Glutamatergic neuron (in vitro differentiated cells): ENCODE measurements at regions not wholly inside any gene's neighbourhood (a gene's known extent, or its start where the extent isn't known, plus 50 kb on each side); places are given as distances from the start of the nearest gene placed in this dataset.
A peak's percentile ranks its signal among the peaks of the same experiment; 100 is the strongest.

Source experiments
- DNase-seq: peaks from one replicate; pipeline ENCODE4 v3.0.0; 2022
- H3K27ac Mint-ChIP-seq: one replicate; pipeline ENCODE4 v1.8.0; 2020; ENCODE audit warnings: mild to moderate bottlenecking, mixed read lengths, inconsistent platforms; ENCODE audit not compliant: unreplicated experiment
- H3K27me3 Mint-ChIP-seq: one replicate; pipeline ENCODE4 v1.8.0; 2020; ENCODE audit warnings: mild to moderate bottlenecking, moderate library complexity, mixed read lengths, inconsistent platforms; ENCODE audit not compliant: unreplicated experiment
- H3K36me3 Mint-ChIP-seq: one replicate; pipeline ENCODE4 v1.8.0; 2020; ENCODE audit warnings: mild to moderate bottlenecking, mixed read lengths, inconsistent platforms; ENCODE audit not compliant: unreplicated experiment
- H3K4me1 Mint-ChIP-seq: one replicate; pipeline ENCODE4 v1.8.0; 2020; ENCODE audit warnings: mild to moderate bottlenecking, low read depth, mixed read lengths, inconsistent platforms; ENCODE audit not compliant: unreplicated experiment
- H3K4me3 Mint-ChIP-seq: one replicate; pipeline ENCODE4 v1.8.0; 2020; ENCODE audit warnings: mild to moderate bottlenecking, mixed read lengths, inconsistent platforms; ENCODE audit not compliant: unreplicated experiment
- H3K9me3 Mint-ChIP-seq: one replicate; pipeline ENCODE4 v1.8.0; 2020; ENCODE audit warnings: mild to moderate bottlenecking, moderate library complexity, mixed read lengths, inconsistent platforms; ENCODE audit not compliant: unreplicated experiment
- CTCF ChIP-seq: fragments of 200-600 bp; sonication (generic); IDR thresholded peaks from one replicate; pipeline ENCODE4 v1.5.0; 2021; ENCODE audit not compliant: partially characterized antibody, unreplicated experiment

GRCh38 chr3:127092368-127092767 is 100.6 kb upstream of the PRR23E start:
- Mint-ChIP-seq H3K4me1 (peaks cover 30% of the 10 kb centered on the region), H3K36me3 (peaks cover 10% of the 10 kb centered on the region), H3K27me3 (peaks cover 18% of the 10 kb centered on the region), H3K9me3 (peaks cover 16% of the 10 kb centered on the region), H3K4me3 (no peak overlapping the region), H3K27ac (peak overlapping the region; percentile 36)
- DNase-seq = no peak
- TF ChIP-seq CTCF = no peak

DNA sequence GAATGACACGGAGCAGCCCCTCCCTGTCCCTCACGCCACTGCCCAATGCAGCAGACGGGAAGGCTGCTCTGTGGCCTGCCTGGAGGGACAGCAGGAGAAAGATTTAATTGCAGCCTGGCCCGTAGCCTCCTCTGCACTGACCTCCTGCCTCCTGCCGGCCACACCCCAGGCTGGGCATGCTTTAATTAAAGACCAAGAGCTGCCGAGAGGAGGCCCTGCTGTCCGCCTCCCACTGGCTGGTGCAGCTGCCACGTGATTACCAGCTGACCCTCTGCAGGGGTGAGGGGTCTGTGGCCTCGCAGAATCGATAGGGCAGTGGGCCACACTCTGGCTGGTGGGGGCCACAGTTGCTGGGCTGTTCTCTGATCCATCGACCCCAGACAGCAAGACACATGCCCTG is 100.2 kb upstream of the PRR23E start:
- H3K27ac Mint-ChIP-seq = peak overlapping the region; percentile 43
- H3K36me3 Mint-ChIP-seq = peaks cover 10% of the 10 kb centered on the region
- H3K4me1 Mint-ChIP-seq = peaks cover 31% of the 10 kb centered on the region
- DNase-seq = peak; percentile 66
- no peak for TF ChIP-seq CTCF
- peaks cover 18% of the 10 kb centered on the region for H3K27me3 Mint-ChIP-seq
- H3K9me3 Mint-ChIP-seq = peaks cover 16% of the 10 kb centered on the region
- no peak overlapping the region for H3K4me3 Mint-ChIP-seq

DNA sequence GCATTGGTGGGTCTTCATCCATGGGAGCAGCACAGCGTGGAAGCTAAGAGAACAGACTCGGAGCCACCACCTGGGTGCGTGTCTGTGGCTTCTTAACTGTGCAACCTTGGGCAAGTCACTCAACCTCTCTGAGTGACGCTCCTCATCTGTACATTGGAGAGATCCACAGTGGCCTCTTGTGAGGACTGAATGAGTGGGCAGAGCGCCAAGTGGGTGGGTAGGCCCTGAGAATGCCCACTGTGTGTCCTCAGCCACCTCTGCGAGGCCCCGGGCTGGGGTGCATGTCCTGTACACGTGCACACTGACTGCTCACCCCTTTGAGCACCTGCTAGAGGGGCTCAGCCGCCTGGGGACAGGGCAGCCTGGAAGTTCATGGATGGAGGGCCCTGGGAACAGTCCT is 99.6 kb upstream of the PRR23E start:
- Mint-ChIP-seq H3K9me3 (peaks cover 17% of the 10 kb centered on the region), H3K36me3 (peaks cover 10% of the 10 kb centered on the region), H3K27ac (peak overlapping the region; percentile 43), H3K4me3 (no peak overlapping the region), H3K27me3 (peaks cover 18% of the 10 kb centered on the region), H3K4me1 (peaks cover 35% of the 10 kb centered on the region)
- no peak for TF ChIP-seq CTCF
- DNase-seq = no peak

- Mint-ChIP-seq H3K36me3 (peaks cover 10% of the 10 kb centered on the region), H3K27me3 (peaks cover 15% of the 10 kb centered on the region)
These were observed 97.2 kb upstream of the PRR23E start for GRCh38 chr3:127095774-127096173.

More at GRCh38 chr3:127095774-127096173, 97.2 kb upstream of the PRR23E start:
- DNase-seq = no peak
- Mint-ChIP-seq H3K4me3 (peak overlapping the region; percentile 25), H3K4me1 (peaks cover 27% of the 10 kb centered on the region), H3K9me3 (peaks cover 20% of the 10 kb centered on the region), H3K27ac (no peak overlapping the region)
- no peak for TF ChIP-seq CTCF
